DOHH2 (cell line): ENCODE measurements at regions not wholly inside any gene's neighbourhood (a gene's known extent, or its start where the extent isn't known, plus 50 kb on each side); places are given as distances from the start of the nearest gene placed in this dataset.
"Not testable (repeated sequence)": the region's sequence is repeated elsewhere in the genome, so short reads cannot be mapped to it uniquely, and the experiment has no call there.

Source experiments
- H3F3A ChIP-seq: fragments of 200-600 bp; sonication (generic), shearing (Covaris generic); 2 replicates; pipeline ENCODE4 v1.6.0; 2016; ENCODE audit warnings: antibody characterized with exemption, mild to moderate bottlenecking; ENCODE audit not compliant: control insufficient read depth, insufficient read depth
- H3K27ac ChIP-seq: fragments of 200-600 bp; sonication (generic); 2 replicates; pipeline ENCODE4 v1.5.1; 2014; ENCODE audit warnings: low read depth, mild to moderate bottlenecking, low read length, moderate library complexity
- H3K27me3 ChIP-seq: fragments of 200-600 bp; sonication (generic); 2 replicates; pipeline ENCODE4 v1.6.1; 2014; ENCODE audit warnings: mild to moderate bottlenecking, low read length, mixed read lengths; ENCODE audit not compliant: control insufficient read depth
- H3K36me3 ChIP-seq: fragments of 200-600 bp; sonication (generic); 2 replicates; pipeline ENCODE4 v1.6.1; 2014; ENCODE audit warnings: mild to moderate bottlenecking, low read length, moderate library complexity, mixed read lengths; ENCODE audit not compliant: control insufficient read depth
- H3K4me1 ChIP-seq: fragments of 200-600 bp; sonication (generic); 2 replicates; pipeline ENCODE4 v1.6.1; 2014; ENCODE audit warnings: mild to moderate bottlenecking, low read length, mixed read lengths; ENCODE audit not compliant: control insufficient read depth
- H3K4me2 ChIP-seq: fragments of 200-600 bp; sonication (generic); 2 replicates; pipeline ENCODE4 v1.6.0; 2014; ENCODE audit warnings: mild to moderate bottlenecking, low read length, moderate library complexity
- H3K4me3 ChIP-seq: fragments of 200-600 bp; sonication (generic); 2 replicates; pipeline ENCODE4 v1.5.1; 2014; ENCODE audit warnings: mild to moderate bottlenecking, low read length, mixed read lengths
- H3K79me2 ChIP-seq: fragments of 200-600 bp; sonication (generic); 2 replicates; pipeline ENCODE4 v1.6.1; 2014; ENCODE audit warnings: mild to moderate bottlenecking, low read length, mixed read lengths; ENCODE audit not compliant: control insufficient read depth
- H3K9me2 ChIP-seq: fragments of 200-600 bp; sonication (generic); replicated peaks from 2 replicates; pipeline ENCODE4 v1.6.1; 2014; ENCODE audit warnings: mild to moderate bottlenecking, low read length, mixed read lengths; ENCODE audit not compliant: control insufficient read depth
- H3K9me3 ChIP-seq: fragments of 200-600 bp; sonication (generic); 2 replicates; pipeline ENCODE4 v1.6.1; 2014; ENCODE audit warnings: antibody characterized with exemption, low read length, mixed read lengths; ENCODE audit not compliant: control insufficient read depth, insufficient read depth
- H4K20me1 ChIP-seq: fragments of 200-600 bp; sonication (generic); 2 replicates; pipeline ENCODE4 v1.6.0; 2014; ENCODE audit warnings: low read depth, mild to moderate bottlenecking, antibody characterized with exemption, low read length, moderate library complexity; ENCODE audit not compliant: control insufficient read depth, insufficient read depth
- CTCF ChIP-seq: fragments of 200-600 bp; sonication (generic); IDR thresholded peaks from one replicate; pipeline ENCODE4 v1.5.1; 2014; ENCODE audit warnings: antibody characterized with exemption, mild to moderate bottlenecking, low read depth, low read length; ENCODE audit not compliant: poor library complexity, severe bottlenecking
- EZH2phosphoT487 ChIP-seq: fragments of 200-600 bp; sonication (generic); IDR thresholded peaks from 2 replicates; pipeline ENCODE4 v1.6.1; 2017; ENCODE audit warnings: borderline replicate concordance, mild to moderate bottlenecking, antibody characterized with exemption, low read length, moderate library complexity, mixed read lengths

- Histone ChIP-seq H3K9me3 (no peaks in the 10 kb centered on the region; the same call in 1 of the 2 replicates), H3K79me2 (no peaks in the 10 kb centered on the region), H3K27me3 (no peaks in the 10 kb centered on the region), H4K20me1 (no peaks in the 10 kb centered on the region), H3K9me2 (no peaks in the 10 kb centered on the region), H3K4me1 (no peaks in the 10 kb centered on the region), H3K36me3 (no peaks in the 10 kb centered on the region), H3K4me3 (no peak overlapping the region), H3F3A (no peaks in the 10 kb centered on the region), H3K27ac (no peak overlapping the region), H3K4me2 (no peak overlapping the region)
- TF ChIP-seq EZH2phosphoT487 (no peak), CTCF (no peak)
Measured at GRCh38 chr1:221279146-221279545, 399.9 kb downstream of the HLX start.

GRCh38 chr1:221283532-221283931, 404.3 kb downstream of the HLX start:
- TF ChIP-seq CTCF (no peak), EZH2phosphoT487 (no peak)
- Histone ChIP-seq H4K20me1 (no peaks in the 10 kb centered on the region), H3K36me3 (no peaks in the 10 kb centered on the region), H3K9me3 (no peaks in the 10 kb centered on the region; the same call in 1 of the 2 replicates), H3K79me2 (no peaks in the 10 kb centered on the region), H3K27ac (no peak overlapping the region), H3K4me3 (no peak overlapping the region), H3F3A (no peaks in the 10 kb centered on the region), H3K9me2 (no peaks in the 10 kb centered on the region), H3K4me1 (no peaks in the 10 kb centered on the region), H3K4me2 (no peak overlapping the region), H3K27me3 (no peaks in the 10 kb centered on the region)

GRCh38 chr1:221284028-221284427, 404.8 kb downstream of the HLX start:
- no peaks in the 10 kb centered on the region for H3K9me2 ChIP-seq
- no peaks in the 10 kb centered on the region for H4K20me1 ChIP-seq
- no peaks in the 10 kb centered on the region; the same call in 1 of the 2 replicates for H3K9me3 ChIP-seq
- H3K79me2 ChIP-seq = no peaks in the 10 kb centered on the region
- no peaks in the 10 kb centered on the region for H3F3A ChIP-seq
- no peak overlapping the region for H3K27ac ChIP-seq
- H3K27me3 ChIP-seq = no peaks in the 10 kb centered on the region
- no peaks in the 10 kb centered on the region for H3K36me3 ChIP-seq
- no peak overlapping the region for H3K4me3 ChIP-seq
- H3K4me2 ChIP-seq = no peak overlapping the region
- TF ChIP-seq EZH2phosphoT487 (no peak), CTCF (no peak)
- H3K4me1 ChIP-seq = no peaks in the 10 kb centered on the region

- H4K20me1 ChIP-seq, H3K27me3 ChIP-seq, H3K36me3 ChIP-seq, H3K9me3 ChIP-seq, H3K4me3 ChIP-seq, H3K27ac ChIP-seq, H3K4me2 ChIP-seq, H3K79me2 ChIP-seq, H3F3A ChIP-seq, H3K4me1 ChIP-seq, H3K9me2 ChIP-seq: not testable (repeated sequence)
Measured at GRCh38 chr1:221284991-221285390, 405.7 kb downstream of the HLX start.

GRCh38 chr1:221285458-221286210, 406.4 kb downstream of the HLX start:
- not testable (repeated sequence) for H3K36me3 ChIP-seq, H3K27ac ChIP-seq, H3K9me3 ChIP-seq, H3K4me3 ChIP-seq, H3K27me3 ChIP-seq, H3K79me2 ChIP-seq, H3K4me1 ChIP-seq, H3F3A ChIP-seq, H3K9me2 ChIP-seq, H4K20me1 ChIP-seq, H3K4me2 ChIP-seq
